ENCODE measurements at regions not wholly inside any gene's neighbourhood (a gene's known extent, or its start where the extent isn't known, plus 50 kb on each side); places are given as distances from the start of the nearest gene placed in this dataset.

DNA sequence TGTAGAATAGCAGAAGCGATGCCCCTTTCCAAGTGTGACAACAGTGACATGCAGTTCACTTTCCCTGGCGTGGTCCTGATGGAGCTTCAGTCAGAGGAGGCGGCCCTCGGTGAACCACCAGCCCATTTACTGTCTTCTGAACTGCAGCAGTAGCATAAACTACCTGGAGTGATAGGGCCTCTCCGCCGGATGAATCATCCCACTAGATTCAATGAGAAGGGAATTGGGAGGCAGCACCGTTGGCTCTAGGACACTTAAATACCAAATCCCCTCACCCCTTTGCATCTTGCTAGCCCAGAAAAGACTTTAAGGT lies 112.8 kb upstream of the GPR12 start:
- no peaks in the 10 kb centered on the region for H3K4me1 ChIP-seq (ENCODE audit: insufficient read depth, low read length)
- no peak overlapping the region for H2AFZ ChIP-seq (ENCODE audit: low read length)
- no peaks in the 10 kb centered on the region for H3K79me2 ChIP-seq (ENCODE audit: insufficient read depth, low read length)
- H3K36me3 ChIP-seq (ENCODE audit: insufficient read depth, low read length), result no peaks in the 10 kb centered on the region
- no peaks in the 10 kb centered on the region for H4K20me1 ChIP-seq (ENCODE audit: insufficient read depth, low read length)
- H3K27me3 ChIP-seq (ENCODE audit: insufficient read depth, low read length), result no peaks in the 10 kb centered on the region
- H3K27ac ChIP-seq (ENCODE audit: low read depth, low read length), result no peak overlapping the region
- H3K4me3 ChIP-seq (ENCODE audit: insufficient read depth, low read length), result no peak overlapping the region
- TF ChIP-seq, protein P1, sequence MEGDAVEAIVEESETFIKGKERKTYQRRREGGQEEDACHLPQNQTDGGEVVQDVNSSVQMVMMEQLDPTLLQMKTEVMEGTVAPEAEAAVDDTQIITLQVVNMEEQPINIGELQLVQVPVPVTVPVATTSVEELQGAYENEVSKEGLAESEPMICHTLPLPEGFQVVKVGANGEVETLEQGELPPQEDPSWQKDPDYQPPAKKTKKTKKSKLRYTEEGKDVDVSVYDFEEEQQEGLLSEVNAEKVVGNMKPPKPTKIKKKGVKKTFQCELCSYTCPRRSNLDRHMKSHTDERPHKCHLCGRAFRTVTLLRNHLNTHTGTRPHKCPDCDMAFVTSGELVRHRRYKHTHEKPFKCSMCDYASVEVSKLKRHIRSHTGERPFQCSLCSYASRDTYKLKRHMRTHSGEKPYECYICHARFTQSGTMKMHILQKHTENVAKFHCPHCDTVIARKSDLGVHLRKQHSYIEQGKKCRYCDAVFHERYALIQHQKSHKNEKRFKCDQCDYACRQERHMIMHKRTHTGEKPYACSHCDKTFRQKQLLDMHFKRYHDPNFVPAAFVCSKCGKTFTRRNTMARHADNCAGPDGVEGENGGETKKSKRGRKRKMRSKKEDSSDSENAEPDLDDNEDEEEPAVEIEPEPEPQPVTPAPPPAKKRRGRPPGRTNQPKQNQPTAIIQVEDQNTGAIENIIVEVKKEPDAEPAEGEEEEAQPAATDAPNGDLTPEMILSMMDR (IDR thresholded peaks at IDR 0.05; ENCODE audit: extremely low read depth, low read depth, low read length), result no peak
- H3K9me3 ChIP-seq (ENCODE audit: low read depth, low read length), result no peaks in the 10 kb centered on the region
- H3K4me2 ChIP-seq (ENCODE audit: insufficient read depth, low read length), result no peak overlapping the region
- no peak for DNase-seq (ENCODE audit: insufficient read length, low spot score, missing footprints)

DNA sequence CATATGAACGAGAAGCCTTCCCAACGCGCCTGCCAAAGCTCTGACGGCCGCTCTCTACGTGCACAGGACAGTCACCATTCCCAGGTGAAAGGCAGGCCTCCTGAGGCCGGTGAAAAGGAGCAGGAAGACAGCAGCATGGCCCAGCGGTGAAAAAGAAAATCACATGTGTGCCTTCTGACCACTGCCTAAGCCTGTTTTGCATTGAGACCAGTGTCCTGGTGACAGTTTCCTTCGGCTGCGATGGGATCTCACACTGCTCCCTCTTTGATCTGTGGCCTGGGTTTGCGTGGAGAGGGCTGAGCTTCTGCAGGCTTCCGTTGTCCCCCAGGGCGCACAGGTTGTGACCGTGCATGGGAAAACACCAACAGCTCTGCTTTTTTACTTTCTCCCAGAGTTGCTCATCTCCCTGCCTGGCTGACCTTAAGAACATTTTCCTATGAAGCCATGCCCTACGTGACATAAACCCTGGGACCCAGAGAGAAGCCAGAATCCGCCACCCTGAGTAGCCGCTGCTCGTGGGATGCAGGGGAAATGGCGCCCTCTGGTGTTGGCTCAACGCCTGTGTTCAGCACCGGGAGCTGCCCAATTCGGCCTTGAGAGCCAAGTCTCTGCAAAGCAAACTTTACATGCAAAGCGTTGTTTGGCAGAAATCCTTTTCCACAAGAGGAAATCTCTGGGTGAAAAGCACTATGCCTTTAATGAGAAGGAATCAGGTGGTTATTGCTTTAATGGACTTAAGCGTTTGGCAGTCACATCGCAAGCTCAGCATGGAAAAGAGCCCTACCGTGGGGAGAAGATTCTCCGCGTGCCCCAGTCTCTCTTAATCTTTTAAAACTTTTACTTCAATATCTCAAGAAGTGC lies 112.2 kb upstream of the GPR12 start:
- TF ChIP-seq, protein P1 (IDR thresholded peaks at IDR 0.05; ENCODE audit: extremely low read depth, low read depth, low read length), result peak; percentile 88
- no peaks in the 10 kb centered on the region for H3K27me3 ChIP-seq (ENCODE audit: insufficient read depth, low read length)
- H3K4me2 ChIP-seq (ENCODE audit: insufficient read depth, low read length), result no peak overlapping the region
- H3K79me2 ChIP-seq (ENCODE audit: insufficient read depth, low read length), result no peaks in the 10 kb centered on the region
- H3K4me3 ChIP-seq (ENCODE audit: insufficient read depth, low read length), result no peak overlapping the region
- no peak for DNase-seq (ENCODE audit: insufficient read length, low spot score, missing footprints)
- no peaks in the 10 kb centered on the region for H3K36me3 ChIP-seq (ENCODE audit: insufficient read depth, low read length)
- no peak overlapping the region for H3K27ac ChIP-seq (ENCODE audit: low read depth, low read length)
- no peak overlapping the region for H2AFZ ChIP-seq (ENCODE audit: low read length)
- no peaks in the 10 kb centered on the region for H3K4me1 ChIP-seq (ENCODE audit: insufficient read depth, low read length)
- no peaks in the 10 kb centered on the region for H3K9me3 ChIP-seq (ENCODE audit: low read depth, low read length)
- no peaks in the 10 kb centered on the region for H4K20me1 ChIP-seq (ENCODE audit: insufficient read depth, low read length)

DNA sequence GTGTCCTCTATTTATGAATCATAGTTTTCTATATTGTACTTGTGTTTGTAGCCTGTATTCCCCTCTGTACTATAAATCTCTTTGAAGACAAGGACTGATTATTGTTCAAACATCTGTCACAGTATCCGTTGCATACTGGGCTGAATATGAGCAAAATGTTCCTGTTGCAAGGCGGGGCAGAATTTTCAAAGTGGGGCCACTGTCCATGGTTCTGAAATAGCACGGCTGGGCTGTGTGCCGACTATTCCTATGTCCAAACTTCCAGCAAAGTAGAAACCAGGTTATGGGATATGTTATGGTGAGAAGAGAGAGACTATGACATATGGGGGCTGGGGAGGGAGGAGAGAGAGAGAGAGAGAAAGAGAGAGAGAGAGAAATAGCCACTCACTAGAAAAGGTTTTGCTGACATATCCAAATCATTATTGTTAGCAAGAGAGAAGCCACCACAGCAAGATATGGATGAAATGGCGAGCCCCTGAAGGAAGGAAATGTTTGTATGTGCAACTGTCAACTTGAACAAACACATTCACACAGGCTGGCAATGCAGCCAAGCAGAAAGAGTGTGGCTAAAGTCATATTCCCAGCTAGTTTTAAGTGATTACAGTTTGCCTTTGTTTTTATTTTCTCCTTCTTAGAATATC lies 107.0 kb upstream of the GPR12 start:
- H3K4me1 ChIP-seq (ENCODE audit: insufficient read depth, low read length), result no peaks in the 10 kb centered on the region
- no peaks in the 10 kb centered on the region for H3K79me2 ChIP-seq (ENCODE audit: insufficient read depth, low read length)
- H3K4me2 ChIP-seq (ENCODE audit: insufficient read depth, low read length), result no peak overlapping the region
- H3K36me3 ChIP-seq (ENCODE audit: insufficient read depth, low read length), result no peaks in the 10 kb centered on the region
- no peak overlapping the region for H3K4me3 ChIP-seq (ENCODE audit: insufficient read depth, low read length)
- H3K27ac ChIP-seq (ENCODE audit: low read depth, low read length), result no peak overlapping the region
- H4K20me1 ChIP-seq (ENCODE audit: insufficient read depth, low read length), result no peaks in the 10 kb centered on the region
- H2AFZ ChIP-seq (ENCODE audit: low read length), result no peak overlapping the region
- DNase-seq (ENCODE audit: insufficient read length, low spot score, missing footprints), result peak; percentile 48
- no peaks in the 10 kb centered on the region for H3K27me3 ChIP-seq (ENCODE audit: insufficient read depth, low read length)
- TF ChIP-seq, protein P1 (IDR thresholded peaks at IDR 0.05; ENCODE audit: extremely low read depth, low read depth, low read length), result no peak
- no peaks in the 10 kb centered on the region for H3K9me3 ChIP-seq (ENCODE audit: low read depth, low read length)

DNA sequence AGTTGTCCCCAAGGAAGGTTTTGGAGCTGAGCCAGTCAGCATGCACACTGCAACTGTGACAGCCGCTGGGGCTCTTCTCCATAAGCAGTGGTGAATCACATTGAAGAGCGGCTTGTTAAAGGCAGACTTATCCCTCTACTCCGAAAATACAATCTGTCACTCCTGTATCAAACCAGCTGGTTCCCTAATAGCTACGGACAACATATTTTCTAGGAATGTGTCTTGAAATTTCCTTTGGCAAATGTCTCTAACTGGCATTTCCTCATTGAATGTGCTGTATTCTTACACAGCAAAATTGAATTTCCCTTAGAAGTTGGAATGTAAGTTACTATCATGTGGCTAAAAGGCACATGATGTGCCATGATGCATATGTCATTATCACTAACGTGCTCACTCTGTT lies 104.0 kb upstream of the GPR12 start:
- no peak overlapping the region for H3K4me3 ChIP-seq (ENCODE audit: insufficient read depth, low read length)
- no peak for DNase-seq (ENCODE audit: insufficient read length, low spot score, missing footprints)
- no peaks in the 10 kb centered on the region for H4K20me1 ChIP-seq (ENCODE audit: insufficient read depth, low read length)
- no peaks in the 10 kb centered on the region for H3K36me3 ChIP-seq (ENCODE audit: insufficient read depth, low read length)
- no peaks in the 10 kb centered on the region for H3K27me3 ChIP-seq (ENCODE audit: insufficient read depth, low read length)
- H3K9me3 ChIP-seq (ENCODE audit: low read depth, low read length), result no peaks in the 10 kb centered on the region
- no peaks in the 10 kb centered on the region for H3K4me1 ChIP-seq (ENCODE audit: insufficient read depth, low read length)
- no peak overlapping the region for H3K4me2 ChIP-seq (ENCODE audit: insufficient read depth, low read length)
- no peak overlapping the region for H2AFZ ChIP-seq (ENCODE audit: low read length)
- TF ChIP-seq, protein P1 (IDR thresholded peaks at IDR 0.05; ENCODE audit: extremely low read depth, low read depth, low read length), result no peak
- H3K27ac ChIP-seq (ENCODE audit: low read depth, low read length), result no peak overlapping the region
- H3K79me2 ChIP-seq (ENCODE audit: insufficient read depth, low read length), result no peaks in the 10 kb centered on the region

All from osteoblast (primary cell).